GM12874 (cell line): ENCODE measurements at regions not wholly inside any gene's neighbourhood (a gene's known extent, or its start where the extent isn't known, plus 50 kb on each side); places are given as distances from the start of the nearest gene placed in this dataset.

Experiments used
- CTCF ChIP-seq: IDR thresholded peaks from 2 replicates; pipeline ENCODE4 v1.5.1; 2011; ENCODE audit warnings: low read depth, mild to moderate bottlenecking, control low read depth, low read length, moderate library complexity; ENCODE audit not compliant: insufficient read depth

DNA sequence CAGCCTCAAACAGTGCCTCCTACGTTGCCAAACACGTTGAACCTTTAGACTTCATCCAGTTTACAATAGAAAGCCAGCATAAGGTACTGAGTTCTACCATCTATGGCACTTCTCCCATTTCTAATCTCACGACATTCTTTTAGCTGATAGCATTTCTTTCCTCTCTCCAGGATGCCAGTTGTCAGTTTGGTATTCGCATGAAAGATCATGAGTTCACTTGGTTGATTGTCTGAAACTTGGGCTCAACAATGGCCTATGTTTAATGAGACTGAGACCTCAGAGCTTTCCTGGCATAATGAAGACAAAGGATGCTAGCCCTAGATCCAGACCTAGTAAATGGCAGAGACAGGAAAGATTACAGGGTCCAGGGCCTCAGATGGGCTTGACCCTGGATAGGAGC lies 69.2 kb upstream of the SPRY1 start:
- no peak for TF ChIP-seq CTCF

DNA sequence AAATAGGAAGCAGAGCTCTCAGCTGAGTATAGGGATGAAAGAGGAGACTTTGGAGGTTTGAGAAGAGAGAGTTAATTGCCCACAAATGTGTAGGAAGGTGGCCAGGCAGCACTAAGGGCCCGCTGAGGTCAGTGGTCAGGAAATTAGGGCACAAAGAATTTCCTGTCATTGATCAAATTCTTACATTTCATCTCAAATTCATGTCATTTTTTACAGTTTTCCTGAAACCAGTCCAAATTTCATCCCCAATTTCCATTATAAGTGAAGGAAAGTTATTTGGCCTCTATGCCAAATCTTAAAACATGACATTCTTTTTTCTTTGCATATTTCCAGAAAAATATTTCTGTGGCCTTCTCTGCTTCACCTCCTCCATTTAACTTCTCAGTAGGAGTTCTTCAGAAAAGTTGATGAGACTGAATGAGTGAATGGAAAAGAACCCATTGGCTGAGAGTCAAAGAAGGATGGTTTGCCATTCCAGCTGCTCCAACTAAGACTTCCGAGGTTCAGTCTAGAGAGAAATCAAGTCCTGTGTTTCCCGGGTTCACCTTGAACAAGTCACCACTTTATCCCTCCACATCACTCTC lies 68.7 kb upstream of the SPRY1 start:
- no peak for TF ChIP-seq CTCF

DNA sequence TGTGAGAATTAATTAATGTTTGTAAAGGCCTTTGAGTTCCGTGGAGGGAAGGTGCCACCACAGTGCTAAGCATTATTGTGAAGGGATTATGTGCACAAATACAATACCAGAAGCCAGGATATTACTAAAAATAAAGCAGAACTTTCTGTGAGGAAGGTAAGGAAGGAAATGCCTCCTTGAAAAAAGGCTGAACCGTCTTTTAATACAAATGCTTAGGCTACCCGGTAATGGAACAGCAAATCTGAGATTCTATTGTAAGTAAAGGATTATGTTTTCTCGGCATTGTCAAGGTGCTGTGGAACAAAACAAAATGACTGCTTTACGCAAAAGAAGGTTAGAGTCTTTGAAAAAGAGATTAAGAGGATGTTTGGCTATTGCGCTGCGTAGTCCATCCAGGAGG lies 57.9 kb upstream of the SPRY1 start:
- TF ChIP-seq CTCF = no peak

GRCh38 chr4:123339507-123340380 lies 56.9 kb upstream of the SPRY1 start:
- no peak for TF ChIP-seq CTCF

GRCh38 chr4:123340381-123340701 lies 56.3 kb upstream of the SPRY1 start:
- no peak for TF ChIP-seq CTCF

DNA sequence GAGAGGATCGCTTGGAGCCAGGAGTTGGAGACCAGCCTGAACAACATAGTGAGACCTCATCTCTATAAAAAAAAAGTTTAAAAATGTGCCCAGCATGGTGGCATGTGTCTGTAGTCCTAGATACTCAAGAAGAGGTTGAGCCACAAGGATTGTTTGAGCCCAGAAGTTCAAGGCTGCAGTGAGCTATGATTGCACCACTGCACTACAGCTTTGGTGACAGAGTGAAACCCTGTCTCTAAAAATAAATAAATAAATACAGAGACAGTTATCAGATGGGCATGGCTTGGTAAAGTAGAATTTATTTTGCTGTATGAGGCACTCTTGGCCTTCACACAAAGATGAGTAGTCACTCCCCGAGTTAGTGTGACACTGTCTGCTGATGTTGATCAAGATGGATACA lies 54.1 kb upstream of the SPRY1 start:
- no peak for TF ChIP-seq CTCF

GRCh38 chr4:123343400-123344041 lies 53.1 kb upstream of the SPRY1 start:
- no peak for TF ChIP-seq CTCF
